Midbrain (tissue), 1 donor: ENCODE measurements at regions not wholly inside any gene's neighbourhood (a gene's known extent, or its start where the extent isn't known, plus 50 kb on each side); places are given as distances from the start of the nearest gene placed in this dataset.
"Not testable (repeated sequence)": the region's sequence is repeated elsewhere in the genome, so short reads cannot be mapped to it uniquely, and the experiment has no call there.

Source experiments
- DNase-seq: peaks from one replicate; lab custom pipeline; 2025; lab: John Stamatoyannopoulos, UW

DNA sequence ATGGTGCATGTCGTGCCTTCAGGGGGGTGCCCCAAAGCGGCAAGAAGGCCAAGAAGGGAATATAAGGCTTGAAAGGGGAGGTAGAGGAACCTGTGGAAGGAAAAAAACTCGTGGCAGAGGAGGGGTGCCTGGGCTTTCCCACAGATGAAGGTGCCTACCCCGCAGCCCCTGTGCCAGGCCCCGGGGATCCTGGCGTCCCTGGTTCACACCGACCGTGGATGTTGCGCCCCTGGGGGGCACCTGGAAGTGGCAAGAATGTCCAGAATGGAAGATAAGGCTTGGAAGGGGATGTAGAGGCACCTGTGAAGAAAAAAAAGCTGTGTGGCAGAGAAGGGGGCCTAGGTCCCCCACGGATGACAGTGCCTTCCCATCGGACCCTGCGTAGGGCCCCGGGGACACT is 282.2 kb downstream of the ALG10 start:
- DNase-seq: no peak

DNA sequence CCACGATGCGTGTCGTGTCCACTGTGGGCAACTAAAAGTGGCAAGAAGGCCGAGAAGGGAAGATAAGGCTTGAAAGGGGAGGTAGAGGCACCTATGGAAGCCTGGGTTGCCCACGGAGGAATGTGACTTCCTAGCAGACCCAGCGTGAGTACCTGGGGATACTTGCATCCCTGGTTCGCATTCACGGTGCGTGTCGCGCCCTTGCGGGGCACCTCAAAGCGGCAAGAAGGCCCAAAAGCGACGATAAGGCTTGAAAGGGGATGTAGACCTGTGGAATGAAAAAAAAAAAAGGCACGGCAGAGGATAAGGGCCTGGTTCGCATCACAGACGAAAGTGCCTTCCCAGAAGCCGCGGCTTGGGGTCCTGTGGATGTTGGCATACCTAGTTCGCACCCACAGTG is 282.9 kb downstream of the ALG10 start:
- no peak for DNase-seq

DNA sequence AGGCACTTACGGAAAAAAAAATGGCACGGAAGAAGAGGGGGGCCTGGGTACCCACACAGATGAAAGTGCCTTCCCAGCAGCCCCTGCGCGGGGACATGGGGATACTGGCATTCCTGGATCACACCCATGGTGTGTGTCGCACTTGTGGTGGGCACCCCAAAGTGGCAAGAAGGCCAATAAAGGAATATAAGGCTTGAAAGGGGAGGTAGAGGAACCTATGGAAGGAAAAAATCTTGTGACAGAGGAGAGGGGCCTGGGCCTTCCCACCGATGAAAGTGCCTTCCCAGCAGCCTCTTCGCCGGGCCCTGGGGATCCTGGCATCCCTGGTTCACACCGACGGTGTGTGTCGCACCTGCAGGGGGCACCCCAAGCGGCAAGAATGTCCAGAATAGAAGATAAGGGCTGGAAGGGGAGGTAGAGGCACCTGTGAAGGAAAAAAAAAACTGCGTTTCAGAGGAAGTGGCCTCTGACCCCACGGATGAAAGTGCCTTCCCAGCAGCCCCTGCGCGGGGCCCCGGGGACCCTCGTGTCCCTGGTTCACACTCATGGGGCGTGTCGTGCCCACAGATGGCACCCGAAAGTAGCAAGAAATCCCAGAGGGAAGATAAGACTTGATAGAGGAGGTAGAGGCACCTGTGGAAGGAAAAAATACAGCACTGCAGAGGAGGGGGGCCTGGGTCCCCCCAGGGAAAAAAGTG is 284.0 kb downstream of the ALG10 start:
- no peak for DNase-seq

DNA sequence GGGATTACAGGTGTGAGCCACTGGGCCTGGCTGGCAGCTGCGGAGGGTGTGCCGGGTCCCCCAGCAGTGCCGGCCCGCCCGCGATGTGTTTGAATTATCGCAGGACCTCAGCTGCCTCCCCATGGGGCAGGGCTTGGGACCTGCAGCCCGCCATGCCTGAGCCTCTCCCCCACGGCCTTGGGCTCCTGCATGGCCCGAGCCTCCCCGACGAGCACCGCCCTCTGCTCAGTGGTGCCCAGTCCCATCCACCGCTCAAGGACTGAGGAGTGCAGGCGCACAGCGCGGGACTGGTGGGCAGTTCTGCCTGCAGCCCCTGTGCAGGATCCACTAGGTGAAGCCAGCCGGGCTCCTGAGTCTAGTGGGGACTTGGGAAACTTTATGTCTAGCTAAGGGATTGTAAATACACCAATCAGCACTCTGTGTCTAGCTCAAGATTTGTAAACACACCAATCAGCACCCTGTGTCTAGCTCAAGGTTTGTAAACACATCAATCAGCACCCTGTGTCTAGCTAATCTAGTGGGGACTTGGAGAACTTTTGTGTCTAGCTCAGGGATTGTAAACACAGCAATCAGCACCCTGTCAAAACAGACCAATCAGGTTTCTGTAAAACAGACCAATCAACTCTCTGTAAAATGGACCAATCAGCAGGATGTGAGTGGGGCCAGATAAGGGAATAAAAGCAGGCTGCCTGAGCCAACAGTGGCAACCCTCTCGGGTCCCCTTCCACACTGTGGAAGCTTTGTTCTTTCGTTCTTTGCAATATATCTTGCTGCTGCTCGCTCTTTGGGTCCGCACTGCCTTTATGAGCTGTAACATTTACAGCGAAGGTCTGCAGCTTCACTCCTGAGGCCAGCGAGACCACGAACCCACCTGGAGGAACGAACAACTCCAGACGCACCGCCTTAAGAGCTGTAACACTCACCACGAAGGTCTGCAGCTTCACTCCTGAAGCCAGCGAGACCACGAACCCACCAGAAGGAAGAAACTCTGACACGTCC is 287.8 kb downstream of the ALG10 start:
- DNase-seq: not testable (repeated sequence)

GRCh38 chr12:34311337-34311736 is 289.0 kb downstream of the ALG10 start:
- no peak for DNase-seq

GRCh38 chr12:34327671-34328070 is 305.4 kb downstream of the ALG10 start:
- DNase-seq: no peak

DNA sequence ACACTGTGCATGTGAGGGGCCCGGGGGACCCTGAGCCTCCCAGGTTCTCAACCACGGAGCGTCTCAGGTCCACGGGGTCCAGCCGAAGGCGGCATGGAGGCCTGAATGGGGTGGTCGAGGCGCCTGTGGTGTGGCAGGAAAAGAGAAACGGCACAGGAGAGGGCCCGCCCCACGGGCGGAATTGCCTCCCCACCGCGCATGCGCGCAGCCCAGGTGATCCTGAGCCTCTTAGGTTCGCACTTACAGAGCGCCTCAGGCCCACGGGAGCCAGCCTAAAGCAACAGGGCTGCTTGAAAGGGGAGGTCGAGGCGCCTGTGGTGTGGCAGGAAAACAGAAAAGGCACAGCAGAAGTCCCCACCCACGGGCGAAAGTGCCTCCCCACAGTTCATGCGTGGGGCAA is 311.0 kb downstream of the ALG10 start:
- no peak for DNase-seq

- DNase-seq: no peak
Measured at GRCh38 chr12:34334538-34334937, 312.2 kb downstream of the ALG10 start.

- no peak for DNase-seq
Measured at GRCh38 chr12:34334953-34335743, 312.9 kb downstream of the ALG10 start.

DNA sequence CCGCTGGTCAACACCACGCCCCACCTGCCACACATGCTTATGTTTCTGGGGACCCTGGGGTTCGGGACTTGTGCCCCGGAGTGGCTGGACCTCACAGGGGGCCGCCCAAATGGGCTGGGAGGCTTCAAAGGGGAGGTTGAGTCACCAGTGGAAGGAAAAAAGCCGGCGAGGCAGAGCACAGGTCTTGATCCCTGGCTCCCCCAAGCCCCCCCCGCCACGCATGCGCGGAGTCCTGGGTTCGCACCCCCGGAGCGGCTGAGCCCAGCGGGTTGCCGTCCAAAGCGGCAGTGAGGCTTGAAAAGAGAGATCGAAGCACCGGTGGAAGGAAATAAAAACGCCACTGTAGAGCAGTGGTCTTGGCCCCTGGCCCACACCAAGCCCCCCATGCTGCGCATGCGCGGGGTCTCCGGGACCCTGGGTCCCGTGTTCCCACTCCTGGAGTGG is 313.5 kb downstream of the ALG10 start:
- no peak for DNase-seq

GRCh38 chr12:34336619-34337465 is 314.5 kb downstream of the ALG10 start:
- DNase-seq: no peak

DNA sequence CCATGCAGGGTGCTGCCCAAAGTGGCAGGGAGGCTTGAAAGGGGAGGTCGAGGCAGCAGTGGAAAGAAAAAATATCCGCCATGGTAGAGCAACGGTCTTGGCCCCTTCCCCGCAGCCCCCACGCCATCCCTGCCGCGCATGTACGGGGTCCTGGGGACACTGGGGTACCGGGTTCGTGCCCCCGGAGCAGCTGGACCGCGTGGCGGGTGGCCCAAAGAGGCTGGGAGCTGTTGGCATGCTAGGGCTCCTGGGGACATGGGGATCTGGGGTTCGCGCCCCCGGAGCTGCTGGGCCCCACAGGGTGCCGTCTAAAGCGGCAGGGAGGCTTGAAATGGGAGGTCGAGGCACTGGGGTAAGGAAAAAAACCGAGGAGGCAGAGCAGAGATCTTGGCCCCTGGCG is 316.5 kb downstream of the ALG10 start:
- DNase-seq: no peak

DNA sequence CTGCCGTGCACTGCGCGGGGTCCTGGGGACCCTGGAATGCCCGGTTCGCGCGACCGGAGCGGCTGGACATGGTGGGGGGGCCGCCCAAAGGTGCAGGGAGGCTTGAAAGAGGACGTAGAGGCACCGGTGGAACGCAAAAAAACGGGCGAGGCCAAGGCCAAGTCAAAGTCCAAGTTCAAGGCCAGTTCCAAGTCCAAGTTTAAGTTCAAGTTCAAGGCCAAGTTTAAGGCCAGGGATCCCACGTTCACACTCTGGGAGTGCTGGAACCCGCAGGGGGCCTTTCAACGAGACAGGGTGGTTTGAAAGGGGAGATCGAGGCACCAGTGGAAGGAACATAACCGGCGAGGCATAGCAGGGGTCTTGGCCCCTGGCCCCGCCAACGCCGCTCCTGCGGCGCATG is 317.6 kb downstream of the ALG10 start:
- no peak for DNase-seq

DNA sequence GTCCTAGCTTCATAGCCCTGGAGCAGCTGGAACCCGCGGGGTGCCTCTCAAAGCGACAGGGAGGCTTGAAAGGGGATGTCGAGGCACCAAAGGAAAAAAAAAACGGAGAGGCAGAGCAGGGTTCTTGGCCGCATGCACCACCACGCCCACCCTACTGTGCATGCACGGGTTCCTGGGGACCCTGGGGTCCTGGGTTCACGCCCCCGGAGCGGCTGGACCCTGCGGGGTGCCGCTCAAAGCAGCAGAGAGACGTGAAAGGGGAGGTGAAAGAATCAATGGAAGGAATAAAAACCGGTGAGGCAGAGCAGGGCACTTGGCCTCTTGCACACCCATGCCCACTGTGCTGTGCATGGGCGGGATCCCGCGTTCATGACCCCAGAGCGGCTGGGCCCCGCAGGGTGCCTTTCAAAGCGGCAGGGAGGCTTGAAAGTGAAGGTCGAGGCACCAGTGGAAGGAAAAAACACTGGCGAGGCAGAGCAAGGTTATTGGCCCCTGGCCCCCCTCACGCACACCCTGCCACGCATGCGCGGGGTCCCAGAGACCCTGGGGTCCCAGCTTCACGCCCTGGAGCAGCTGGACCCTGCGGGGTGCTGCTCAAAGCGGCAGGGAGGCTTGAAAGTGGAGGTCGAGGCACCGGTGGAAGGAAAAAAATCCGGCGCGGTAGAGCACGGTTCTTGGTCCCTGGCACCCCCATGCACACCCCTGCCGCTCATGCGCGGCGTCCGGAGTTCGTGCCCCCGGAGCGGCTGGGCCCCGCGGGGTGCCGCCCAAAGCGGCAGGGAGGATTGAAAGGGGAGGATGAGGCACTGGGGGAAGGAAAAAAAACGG is 318.5 kb downstream of the ALG10 start:
- no peak for DNase-seq

DNA sequence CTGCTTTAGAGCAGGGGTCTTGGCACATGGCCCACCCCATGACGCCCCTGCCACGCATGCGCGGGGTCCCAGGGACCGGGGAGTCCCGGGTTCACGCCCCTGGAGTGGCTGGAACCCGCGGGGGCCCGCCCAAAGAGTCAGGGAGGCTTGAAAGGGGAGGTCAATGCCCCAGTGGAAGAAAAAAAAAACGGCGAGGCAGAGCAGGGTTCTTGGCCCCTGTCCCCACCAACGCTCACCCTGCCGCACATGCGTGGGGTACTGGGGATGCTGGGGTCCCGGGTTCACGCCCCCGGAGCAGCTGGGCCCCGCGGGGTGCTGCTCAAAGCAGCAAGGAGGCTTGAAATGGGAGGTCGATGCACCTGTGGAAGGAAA is 319.1 kb downstream of the ALG10 start:
- DNase-seq: no peak

- DNase-seq: no peak
Measured at GRCh38 chr12:34342048-34342447, 319.8 kb downstream of the ALG10 start.

DNA sequence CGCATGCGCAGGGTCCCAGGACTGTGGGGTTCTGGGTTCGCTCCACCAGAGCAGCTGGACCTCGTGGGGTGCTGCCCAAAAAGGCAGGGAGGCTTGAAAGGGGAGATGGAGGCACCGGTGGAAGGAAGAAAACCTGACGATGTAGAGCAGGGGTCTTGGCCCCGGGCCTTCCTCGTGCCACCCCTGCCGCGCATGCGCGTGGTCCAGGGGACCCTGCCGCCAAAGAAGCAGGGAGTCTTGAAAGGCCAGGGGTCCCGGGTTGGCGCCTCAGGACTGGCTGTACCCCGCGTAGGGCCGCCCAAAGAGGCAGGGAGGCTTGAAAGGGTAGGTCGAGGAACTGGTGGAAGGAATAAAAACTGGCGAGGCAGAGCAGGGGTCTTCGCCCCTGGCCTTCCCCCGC is 321.0 kb downstream of the ALG10 start:
- DNase-seq: no peak

DNA sequence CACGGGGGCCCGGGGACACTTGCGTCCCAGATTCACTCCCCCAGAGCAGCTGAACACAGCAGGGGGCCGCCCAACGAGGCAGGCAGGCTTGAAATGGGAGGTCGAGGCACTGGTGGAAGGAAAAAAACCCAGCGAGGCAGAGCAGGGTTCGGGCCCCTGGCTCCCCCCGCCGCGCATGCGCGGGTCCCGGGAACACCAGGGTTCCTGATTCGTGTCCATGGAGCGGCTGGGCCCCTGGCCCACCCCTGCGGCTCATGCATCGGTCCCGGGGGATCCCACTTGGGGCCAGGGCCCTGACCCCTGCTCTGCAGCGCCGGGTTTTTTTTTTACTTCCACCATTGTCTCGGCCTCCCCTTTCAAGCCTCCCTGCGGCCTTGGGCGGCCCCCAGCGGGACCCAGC is 321.5 kb downstream of the ALG10 start:
- no peak for DNase-seq

GRCh38 chr12:34344851-34345522 is 322.7 kb downstream of the ALG10 start:
- no peak for DNase-seq

DNA sequence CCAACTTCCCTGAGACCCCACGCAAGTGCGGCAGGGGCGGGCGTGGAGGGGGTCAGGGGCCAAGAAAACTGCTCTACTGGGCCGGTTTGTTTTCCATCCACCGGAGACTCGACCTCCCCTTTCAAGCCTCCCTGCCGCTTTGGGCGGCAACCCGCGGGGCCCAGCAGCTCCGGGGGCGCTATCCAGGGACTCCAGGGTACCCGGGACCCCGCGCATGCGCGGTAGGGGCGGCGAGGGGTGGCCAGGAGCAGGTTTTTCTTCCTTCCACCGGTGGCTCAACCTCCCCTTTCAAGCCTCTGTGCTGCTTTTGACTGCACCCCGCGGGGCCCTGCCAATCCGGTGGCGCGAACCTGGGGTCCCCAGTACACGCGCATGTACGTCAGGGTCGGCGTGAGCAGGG is 323.5 kb downstream of the ALG10 start:
- DNase-seq: no peak
